ENCODE measurements at regions not wholly inside any gene's neighbourhood (a gene's known extent, or its start where the extent isn't known, plus 50 kb on each side); places are given as distances from the start of the nearest gene placed in this dataset.

DNA sequence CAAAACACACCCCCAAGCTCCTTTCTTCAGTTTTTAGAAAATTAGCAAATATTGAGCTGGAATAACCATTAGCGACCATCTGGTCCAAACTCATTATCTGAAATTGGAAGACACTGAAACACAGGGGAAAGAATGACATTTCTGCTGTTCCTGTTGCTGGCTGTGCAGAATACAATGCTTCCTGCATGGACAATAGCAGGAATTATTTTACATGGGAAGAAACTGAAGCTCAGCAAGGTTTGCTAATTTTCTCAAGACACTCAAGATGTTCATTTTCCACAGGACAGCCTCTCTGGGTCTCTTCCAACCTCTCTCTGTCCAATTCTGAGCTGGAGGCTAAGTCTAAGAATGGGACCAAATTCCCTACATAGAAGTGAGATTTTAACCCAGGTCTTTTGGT, 81.9 kb upstream of the TNS3 start (continued):
- no peak for TF ChIP-seq RAD21 (IDR thresholded peaks at IDR 0.05; ENCODE audit: low read length)
- no peak for TF ChIP-seq SIN3A (IDR thresholded peaks at IDR 0.05; ENCODE audit: borderline replicate concordance, low read depth, low read length)

GRCh38 chr7:47663213-47663612, 81.3 kb upstream of the TNS3 start:
- no peak for DNase-seq
- Histone ChIP-seq H3K9ac (no peak overlapping the region), H3K9me3 (no peaks in the 10 kb centered on the region), H3K4me1 (ENCODE audit: control insufficient read depth in 1 of 2, insufficient read depth in 2 of 2, low read depth in 1 of 2, low read length in 1 of 2) (peaks cover 20 to 22% of the 10 kb centered on the region in 2 experiments; a peak in 3 of 4 replicates), H3K36me3 (replicated peaks in 1 of 2; ENCODE audit: control insufficient read depth in 1 of 2, insufficient read depth in 2 of 2, low read length in 1 of 2) (no peaks in the 10 kb centered on the region), H3F3A (replicated peaks; ENCODE audit: insufficient read depth) (peaks cover 26% of the 10 kb centered on the region), H2AFZ (ENCODE audit: low read depth) (no peak overlapping the region), H3K9me2 (no peaks in the 10 kb centered on the region), H3K27me3 (ENCODE audit: insufficient read depth) (no peaks in the 10 kb centered on the region), H3K27ac (ENCODE audit: low read depth in 2 of 2, low read length in 1 of 2) (no peak overlapping the region), H3K4me3 (ENCODE audit: low read depth in 2 of 2, low read length in 1 of 2) (no peak overlapping the region), H3K79me2 (ENCODE audit: insufficient read depth) (no peaks in the 10 kb centered on the region), H4K20me1 (ENCODE audit: insufficient read depth) (no peaks in the 10 kb centered on the region), H3K4me2 (no peak overlapping the region)
- ChIA-PET CTCF (interaction anchor here (0.7 to 1.7 kb wide), 3 partner anchors 17 to 315 kb away, joined by 3 to 4 read pairs (median 4); no protein-coding TSS in a partner anchor), POLR2A (no interaction called here)
- whole genome bisulfite sequencing (ENCODE audit: low lambda C conversion rate): 94% methylated on average over 5 of the region's 5 CpGs
- TF ChIP-seq, protein P1, sequence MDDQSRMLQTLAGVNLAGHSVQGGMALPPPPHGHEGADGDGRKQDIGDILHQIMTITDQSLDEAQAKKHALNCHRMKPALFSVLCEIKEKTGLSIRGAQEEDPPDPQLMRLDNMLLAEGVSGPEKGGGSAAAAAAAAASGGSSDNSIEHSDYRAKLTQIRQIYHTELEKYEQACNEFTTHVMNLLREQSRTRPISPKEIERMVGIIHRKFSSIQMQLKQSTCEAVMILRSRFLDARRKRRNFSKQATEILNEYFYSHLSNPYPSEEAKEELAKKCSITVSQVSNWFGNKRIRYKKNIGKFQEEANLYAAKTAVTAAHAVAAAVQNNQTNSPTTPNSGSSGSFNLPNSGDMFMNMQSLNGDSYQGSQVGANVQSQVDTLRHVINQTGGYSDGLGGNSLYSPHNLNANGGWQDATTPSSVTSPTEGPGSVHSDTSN (IDR thresholded peaks at IDR 0.05): no peak
- TF ChIP-seq NRF1 (IDR thresholded peaks at IDR 0.05; ENCODE audit: low read depth, low read length): no peak
- TF ChIP-seq FOSL2 (IDR thresholded peaks at IDR 0.05; ENCODE audit: borderline replicate concordance, low read depth): no peak
- no peak for TF ChIP-seq GATA2 (CRISPR knock-in tag; IDR thresholded peaks at IDR 0.05)
- TF ChIP-seq EP300 (IDR thresholded peaks at IDR 0.05; ENCODE audit: borderline replicate concordance in 1 of 2, low read depth in 1 of 2, low read length in 1 of 2): no peak
- no peak for TF ChIP-seq YY1 (IDR thresholded peaks at IDR 0.05; ENCODE audit: low read depth)
- TF ChIP-seq FOXM1 (IDR thresholded peaks at IDR 0.05; ENCODE audit: low read depth): no peak
- no peak for TF ChIP-seq POLR2AphosphoS5 (IDR thresholded peaks at IDR 0.05; ENCODE audit: low read depth, low read length)
- no peak for TF ChIP-seq SIN3A (IDR thresholded peaks at IDR 0.05; ENCODE audit: borderline replicate concordance, low read depth, low read length)
- TF ChIP-seq MXI1 (IDR thresholded peaks at IDR 0.05; ENCODE audit: low read depth, low read length): no peak
- TF ChIP-seq, protein P2, sequence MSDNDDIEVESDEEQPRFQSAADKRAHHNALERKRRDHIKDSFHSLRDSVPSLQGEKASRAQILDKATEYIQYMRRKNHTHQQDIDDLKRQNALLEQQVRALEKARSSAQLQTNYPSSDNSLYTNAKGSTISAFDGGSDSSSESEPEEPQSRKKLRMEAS (IDR thresholded peaks at IDR 0.05; ENCODE audit: low read depth): no peak
- no peak for TF ChIP-seq GABPA (IDR thresholded peaks at IDR 0.05; ENCODE audit: low read depth)
- TF ChIP-seq, protein P3, sequence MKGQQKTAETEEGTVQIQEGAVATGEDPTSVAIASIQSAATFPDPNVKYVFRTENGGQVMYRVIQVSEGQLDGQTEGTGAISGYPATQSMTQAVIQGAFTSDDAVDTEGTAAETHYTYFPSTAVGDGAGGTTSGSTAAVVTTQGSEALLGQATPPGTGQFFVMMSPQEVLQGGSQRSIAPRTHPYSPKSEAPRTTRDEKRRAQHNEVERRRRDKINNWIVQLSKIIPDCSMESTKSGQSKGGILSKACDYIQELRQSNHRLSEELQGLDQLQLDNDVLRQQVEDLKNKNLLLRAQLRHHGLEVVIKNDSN (IDR thresholded peaks at IDR 0.05; ENCODE audit: borderline replicate concordance, low read depth): no peak
- TF ChIP-seq EZH2phosphoT487 (IDR thresholded peaks at IDR 0.05; ENCODE audit: borderline replicate concordance, low read depth): no peak
- TF ChIP-seq, protein P4, sequence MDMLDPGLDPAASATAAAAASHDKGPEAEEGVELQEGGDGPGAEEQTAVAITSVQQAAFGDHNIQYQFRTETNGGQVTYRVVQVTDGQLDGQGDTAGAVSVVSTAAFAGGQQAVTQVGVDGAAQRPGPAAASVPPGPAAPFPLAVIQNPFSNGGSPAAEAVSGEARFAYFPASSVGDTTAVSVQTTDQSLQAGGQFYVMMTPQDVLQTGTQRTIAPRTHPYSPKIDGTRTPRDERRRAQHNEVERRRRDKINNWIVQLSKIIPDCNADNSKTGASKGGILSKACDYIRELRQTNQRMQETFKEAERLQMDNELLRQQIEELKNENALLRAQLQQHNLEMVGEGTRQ (IDR thresholded peaks at IDR 0.05; ENCODE audit: borderline replicate concordance, low read depth, low read length): no peak
- TF ChIP-seq RAD21 (IDR thresholded peaks at IDR 0.05; ENCODE audit: low read length): no peak
- no peak for TF ChIP-seq TCF12 (IDR thresholded peaks at IDR 0.05)
- TF ChIP-seq RFX5 (IDR thresholded peaks at IDR 0.05; ENCODE audit: low read length): no peak
- TF ChIP-seq TEAD4 (IDR thresholded peaks at IDR 0.05; ENCODE audit: borderline replicate concordance, insufficient read depth): no peak
- TF ChIP-seq TAF1 (IDR thresholded peaks at IDR 0.05; ENCODE audit: borderline replicate concordance, low read depth, low read length): no peak

Data from SK-N-SH (cell line).